ENCODE measurements at regions not wholly inside any gene's neighbourhood (a gene's known extent, or its start where the extent isn't known, plus 50 kb on each side); places are given as distances from the start of the nearest gene placed in this dataset.
"Not testable (repeated sequence)": the region's sequence is repeated elsewhere in the genome, so short reads cannot be mapped to it uniquely, and the experiment has no call there.

- no peak for DNase-seq (ENCODE audit: low spot score)
These were observed 422.6 kb downstream of the AMY1C start for GRCh38 chr1:104172243-104172681.

- no peak for DNase-seq (ENCODE audit: low spot score)
These were observed 432.6 kb downstream of the AMY1C start for GRCh38 chr1:104182251-104182650.

- no peak for DNase-seq (ENCODE audit: low spot score)
These were observed 439.5 kb downstream of the AMY1C start for GRCh38 chr1:104189207-104189606.

GRCh38 chr1:104190821-104191220, 441.1 kb downstream of the AMY1C start:
- no peak for DNase-seq (ENCODE audit: low spot score)

GRCh38 chr1:104195395-104195794, 445.7 kb downstream of the AMY1C start:
- no peak for DNase-seq (ENCODE audit: low spot score)

GRCh38 chr1:104196136-104196535, 446.4 kb downstream of the AMY1C start:
- no peak for DNase-seq (ENCODE audit: low spot score)

- DNase-seq (ENCODE audit: low spot score), result no peak
These were observed 447.8 kb downstream of the AMY1C start for GRCh38 chr1:104197516-104197915.

GRCh38 chr1:104212239-104212638, 462.5 kb downstream of the AMY1C start:
- DNase-seq (ENCODE audit: low spot score), result no peak

GRCh38 chr1:104217395-104217986, 467.8 kb downstream of the AMY1C start:
- not testable (repeated sequence) for DNase-seq (ENCODE audit: low spot score)

- DNase-seq (ENCODE audit: low spot score), result no peak
These were observed 480.2 kb downstream of the AMY1C start for GRCh38 chr1:104229860-104230259.

- no peak for DNase-seq (ENCODE audit: low spot score)
These were observed 482.0 kb downstream of the AMY1C start for GRCh38 chr1:104231676-104232075.

GRCh38 chr1:104235141-104235540, 485.4 kb downstream of the AMY1C start:
- DNase-seq (ENCODE audit: low spot score), result no peak

GRCh38 chr1:104238991-104239390, 489.3 kb downstream of the AMY1C start:
- DNase-seq (ENCODE audit: low spot score), result no peak

GRCh38 chr1:104248385-104248784, 498.7 kb downstream of the AMY1C start:
- DNase-seq (ENCODE audit: low spot score), result no peak

- DNase-seq (ENCODE audit: low spot score), result no peak
These were observed 509.8 kb downstream of the AMY1C start for GRCh38 chr1:104259481-104259880.

GRCh38 chr1:104263110-104263509, 513.4 kb downstream of the AMY1C start:
- not testable (repeated sequence) for DNase-seq (ENCODE audit: low spot score)

GRCh38 chr1:104264521-104264920, 514.8 kb downstream of the AMY1C start:
- no peak for DNase-seq (ENCODE audit: low spot score)

- DNase-seq (ENCODE audit: low spot score), result no peak
These were observed 515.5 kb downstream of the AMY1C start for GRCh38 chr1:104265163-104265562.

- DNase-seq (ENCODE audit: low spot score), result no peak
These were observed 516.9 kb downstream of the AMY1C start for GRCh38 chr1:104266612-104267011.

GRCh38 chr1:104288322-104288721, 538.6 kb downstream of the AMY1C start:
- not testable (repeated sequence) for DNase-seq (ENCODE audit: low spot score)

GRCh38 chr1:104291156-104291555, 541.5 kb downstream of the AMY1C start:
- DNase-seq (ENCODE audit: low spot score), result no peak

- DNase-seq (ENCODE audit: low spot score), result no peak
These were observed 544.6 kb downstream of the AMY1C start for GRCh38 chr1:104294259-104294658.

- no peak for DNase-seq (ENCODE audit: low spot score)
These were observed 545.8 kb downstream of the AMY1C start for GRCh38 chr1:104295511-104295910.

- no peak for DNase-seq (ENCODE audit: low spot score)
These were observed 560.0 kb downstream of the AMY1C start for GRCh38 chr1:104309673-104310072.
